ENCODE measurements at regions not wholly inside any gene's neighbourhood (a gene's known extent, or its start where the extent isn't known, plus 50 kb on each side); places are given as distances from the start of the nearest gene placed in this dataset.
"Not testable (repeated sequence)": the region's sequence is repeated elsewhere in the genome, so short reads cannot be mapped to it uniquely, and the experiment has no call there.

- Histone ChIP-seq H3K27me3 (ENCODE audit: low read depth, low read length) (no peaks in the 10 kb centered on the region), H3K4me3 (ENCODE audit: low read depth in 1 of 2, low read length in 2 of 2) (no peak overlapping the region), H3K9me3 (ENCODE audit: control insufficient read depth in 1 of 2, low read length in 2 of 2) (no peaks in the 10 kb centered on the region), H3K27ac (ENCODE audit: low read length) (no peak overlapping the region), H3K36me3 (ENCODE audit: control insufficient read depth in 1 of 2, insufficient read depth in 2 of 2, low read length in 2 of 2) (no peaks in the 10 kb centered on the region), H3K4me1 (ENCODE audit: control insufficient read depth in 1 of 2, insufficient read depth in 2 of 2, low read length in 2 of 2) (peaks cover 0 to 4% of the 10 kb centered on the region in 2 donors)
Observed at GRCh38 chr1:91606546-91607078, 106.0 kb downstream of the CDC7 start.

- H3K27ac ChIP-seq (ENCODE audit: low read length); H3K4me3 ChIP-seq (ENCODE audit: low read depth in 1 of 2, low read length in 2 of 2); H3K9me3 ChIP-seq (ENCODE audit: control insufficient read depth in 1 of 2, low read length in 2 of 2); H3K4me1 ChIP-seq (ENCODE audit: control insufficient read depth in 1 of 2, insufficient read depth in 2 of 2, low read length in 2 of 2); H3K36me3 ChIP-seq (ENCODE audit: control insufficient read depth in 1 of 2, insufficient read depth in 2 of 2, low read length in 2 of 2); H3K27me3 ChIP-seq (ENCODE audit: low read depth, low read length): not testable (repeated sequence)
Observed at GRCh38 chr1:91607686-91608085, 107.0 kb downstream of the CDC7 start.

- H3K36me3 ChIP-seq (ENCODE audit: control insufficient read depth in 1 of 2, insufficient read depth in 2 of 2, low read length in 2 of 2), result no peaks in the 10 kb centered on the region
- H3K27ac ChIP-seq (ENCODE audit: low read length), result no peak overlapping the region
- H3K4me3 ChIP-seq (ENCODE audit: low read depth in 1 of 2, low read length in 2 of 2), result no peak overlapping the region
- H3K9me3 ChIP-seq (ENCODE audit: control insufficient read depth in 1 of 2, low read length in 2 of 2), result no peaks in the 10 kb centered on the region
- peaks cover 0 to 4% of the 10 kb centered on the region in 2 donors for H3K4me1 ChIP-seq (ENCODE audit: control insufficient read depth in 1 of 2, insufficient read depth in 2 of 2, low read length in 2 of 2)
- no peaks in the 10 kb centered on the region for H3K27me3 ChIP-seq (ENCODE audit: low read depth, low read length)
Observed at GRCh38 chr1:91608876-91609275, 108.2 kb downstream of the CDC7 start.

GRCh38 chr1:91609551-91609950 lies 108.9 kb downstream of the CDC7 start:
- Histone ChIP-seq H3K27ac (ENCODE audit: low read length) (no peak overlapping the region), H3K36me3 (ENCODE audit: control insufficient read depth in 1 of 2, insufficient read depth in 2 of 2, low read length in 2 of 2) (no peaks in the 10 kb centered on the region), H3K9me3 (ENCODE audit: control insufficient read depth in 1 of 2, low read length in 2 of 2) (no peaks in the 10 kb centered on the region), H3K4me3 (ENCODE audit: low read depth in 1 of 2, low read length in 2 of 2) (no peak overlapping the region), H3K4me1 (ENCODE audit: control insufficient read depth in 1 of 2, insufficient read depth in 2 of 2, low read length in 2 of 2) (peaks cover 0 to under 1% of the 10 kb centered on the region in 2 donors), H3K27me3 (ENCODE audit: low read depth, low read length) (no peaks in the 10 kb centered on the region)

DNA sequence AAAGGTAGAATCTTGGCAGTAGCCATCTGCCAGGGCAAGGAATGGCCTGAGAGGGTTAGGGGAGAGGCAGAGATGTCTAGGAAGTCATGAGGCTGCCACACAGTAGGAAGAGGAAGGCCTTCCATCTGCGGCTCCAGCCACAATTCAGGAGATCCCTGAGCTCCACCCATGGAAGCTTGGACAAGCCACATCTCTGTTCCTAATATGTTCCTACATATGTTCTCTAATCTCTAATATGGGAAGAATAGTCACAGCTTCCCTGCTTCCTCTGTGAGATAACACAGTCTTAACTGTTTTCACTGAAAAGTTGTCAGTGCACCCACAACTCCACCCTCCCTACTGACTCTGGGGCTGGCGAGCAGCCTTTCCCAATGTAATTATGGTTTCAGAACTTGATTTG lies 109.5 kb downstream of the CDC7 start:
- Histone ChIP-seq H3K27me3 (ENCODE audit: low read depth, low read length) (no peaks in the 10 kb centered on the region), H3K4me3 (ENCODE audit: low read depth in 1 of 2, low read length in 2 of 2) (no peak overlapping the region), H3K27ac (ENCODE audit: low read length) (no peak overlapping the region), H3K9me3 (ENCODE audit: control insufficient read depth in 1 of 2, low read length in 2 of 2) (no peaks in the 10 kb centered on the region), H3K4me1 (ENCODE audit: control insufficient read depth in 1 of 2, insufficient read depth in 2 of 2, low read length in 2 of 2) (no peaks in the 10 kb centered on the region), H3K36me3 (ENCODE audit: control insufficient read depth in 1 of 2, insufficient read depth in 2 of 2, low read length in 2 of 2) (no peaks in the 10 kb centered on the region)

- Histone ChIP-seq H3K9me3 (ENCODE audit: control insufficient read depth in 1 of 2, low read length in 2 of 2) (no peaks in the 10 kb centered on the region), H3K36me3 (ENCODE audit: control insufficient read depth in 1 of 2, insufficient read depth in 2 of 2, low read length in 2 of 2) (no peaks in the 10 kb centered on the region), H3K4me1 (ENCODE audit: control insufficient read depth in 1 of 2, insufficient read depth in 2 of 2, low read length in 2 of 2) (no peaks in the 10 kb centered on the region), H3K27ac (ENCODE audit: low read length) (no peak overlapping the region), H3K4me3 (ENCODE audit: low read depth in 1 of 2, low read length in 2 of 2) (no peak overlapping the region), H3K27me3 (ENCODE audit: low read depth, low read length) (no peaks in the 10 kb centered on the region)
Observed at GRCh38 chr1:91610789-91611188, 110.1 kb downstream of the CDC7 start.

- Histone ChIP-seq H3K27me3 (ENCODE audit: low read depth, low read length) (no peaks in the 10 kb centered on the region), H3K27ac (ENCODE audit: low read length) (no peak overlapping the region), H3K4me1 (ENCODE audit: control insufficient read depth in 1 of 2, insufficient read depth in 2 of 2, low read length in 2 of 2) (no peaks in the 10 kb centered on the region), H3K36me3 (ENCODE audit: control insufficient read depth in 1 of 2, insufficient read depth in 2 of 2, low read length in 2 of 2) (no peaks in the 10 kb centered on the region), H3K4me3 (ENCODE audit: low read depth in 1 of 2, low read length in 2 of 2) (no peak overlapping the region), H3K9me3 (ENCODE audit: control insufficient read depth in 1 of 2, low read length in 2 of 2) (no peaks in the 10 kb centered on the region)
Observed at GRCh38 chr1:91611483-91611917, 110.8 kb downstream of the CDC7 start.

DNA sequence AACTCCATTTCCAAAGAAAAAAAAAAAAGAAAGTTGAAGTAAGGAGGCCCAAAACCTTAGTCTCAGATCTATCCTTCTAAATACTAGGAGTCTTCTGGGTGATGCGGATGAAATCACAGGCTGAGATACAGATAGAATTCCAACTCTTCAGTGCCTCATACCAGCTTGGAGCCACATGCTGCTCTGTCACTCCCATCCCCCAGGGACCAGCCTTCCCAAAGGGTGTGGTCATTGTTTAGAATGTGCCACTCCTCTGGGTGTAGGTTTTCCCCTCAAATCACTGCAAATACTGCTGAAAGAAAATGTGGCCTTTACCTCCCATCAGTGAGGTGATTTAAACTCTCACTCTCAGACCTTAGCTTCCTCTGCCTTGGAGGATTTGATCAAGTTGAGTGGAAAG lies 112.9 kb downstream of the CDC7 start:
- Histone ChIP-seq H3K4me1 (ENCODE audit: control insufficient read depth in 1 of 2, insufficient read depth in 2 of 2, low read length in 2 of 2) (no peaks in the 10 kb centered on the region), H3K4me3 (ENCODE audit: low read depth in 1 of 2, low read length in 2 of 2) (no peak overlapping the region), H3K27me3 (ENCODE audit: low read depth, low read length) (no peaks in the 10 kb centered on the region), H3K27ac (ENCODE audit: low read length) (no peak overlapping the region), H3K36me3 (ENCODE audit: control insufficient read depth in 1 of 2, insufficient read depth in 2 of 2, low read length in 2 of 2) (no peaks in the 10 kb centered on the region), H3K9me3 (ENCODE audit: control insufficient read depth in 1 of 2, low read length in 2 of 2) (no peaks in the 10 kb centered on the region)

DNA sequence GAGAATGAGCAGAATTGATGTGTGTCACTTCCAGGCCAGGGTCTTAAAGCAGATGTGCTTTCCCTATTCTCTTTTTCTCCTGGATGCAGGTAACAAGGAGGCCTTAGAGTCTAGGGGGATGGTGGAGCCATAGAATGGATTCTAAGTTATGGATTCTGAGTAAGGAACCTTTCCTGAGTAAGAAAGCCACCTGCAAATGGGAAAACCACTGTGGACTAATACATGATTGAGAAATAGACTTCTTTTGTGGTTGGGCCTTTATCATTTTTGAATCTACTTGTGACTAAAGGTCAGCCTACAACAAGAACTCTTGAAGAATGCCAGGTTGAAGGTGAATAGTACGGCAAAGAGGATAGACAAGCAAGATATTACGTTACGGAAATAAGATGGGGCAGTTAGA lies 116.1 kb downstream of the CDC7 start:
- no peaks in the 10 kb centered on the region for H3K9me3 ChIP-seq (ENCODE audit: control insufficient read depth in 1 of 2, low read length in 2 of 2)
- no peaks in the 10 kb centered on the region for H3K4me1 ChIP-seq (ENCODE audit: control insufficient read depth in 1 of 2, insufficient read depth in 2 of 2, low read length in 2 of 2)
- no peaks in the 10 kb centered on the region for H3K27me3 ChIP-seq (ENCODE audit: low read depth, low read length)
- no peaks in the 10 kb centered on the region for H3K36me3 ChIP-seq (ENCODE audit: control insufficient read depth in 1 of 2, insufficient read depth in 2 of 2, low read length in 2 of 2)
- no peak overlapping the region for H3K4me3 ChIP-seq (ENCODE audit: low read depth in 1 of 2, low read length in 2 of 2)
- H3K27ac ChIP-seq (ENCODE audit: low read length), result no peak overlapping the region

DNA sequence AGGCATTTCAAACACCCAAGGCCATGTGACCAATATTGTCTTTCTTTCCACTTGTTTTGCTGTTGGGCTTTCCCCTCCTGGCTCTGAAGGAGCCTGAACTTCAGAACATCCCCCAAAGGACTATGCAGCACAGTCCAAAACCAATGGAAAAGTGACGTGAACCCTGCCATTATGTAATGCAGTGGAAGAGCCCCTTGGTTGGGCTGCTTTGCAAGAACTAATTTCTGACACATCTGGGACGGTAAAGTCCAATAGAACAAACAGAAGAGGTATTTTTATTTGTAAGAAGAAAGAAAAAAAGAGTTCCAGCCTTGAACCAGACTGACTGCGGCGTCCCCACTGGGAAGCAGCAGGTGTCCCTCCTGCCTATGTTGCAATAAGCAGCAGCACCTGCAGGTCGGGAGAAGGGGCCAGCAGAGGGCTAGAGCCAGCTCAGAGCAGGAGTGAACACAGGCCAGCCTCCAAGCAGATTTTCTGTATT lies 116.7 kb downstream of the CDC7 start:
- Histone ChIP-seq H3K36me3 (ENCODE audit: control insufficient read depth in 1 of 2, insufficient read depth in 2 of 2, low read length in 2 of 2) (no peaks in the 10 kb centered on the region), H3K9me3 (ENCODE audit: control insufficient read depth in 1 of 2, low read length in 2 of 2) (no peaks in the 10 kb centered on the region), H3K27me3 (ENCODE audit: low read depth, low read length) (no peaks in the 10 kb centered on the region), H3K4me3 (ENCODE audit: low read depth in 1 of 2, low read length in 2 of 2) (no peak overlapping the region), H3K27ac (ENCODE audit: low read length) (no peak overlapping the region), H3K4me1 (ENCODE audit: control insufficient read depth in 1 of 2, insufficient read depth in 2 of 2, low read length in 2 of 2) (no peaks in the 10 kb centered on the region)

GRCh38 chr1:91619881-91620280 lies 119.2 kb downstream of the CDC7 start:
- Histone ChIP-seq H3K4me3 (ENCODE audit: low read depth in 1 of 2, low read length in 2 of 2) (no peak overlapping the region), H3K4me1 (ENCODE audit: control insufficient read depth in 1 of 2, insufficient read depth in 2 of 2, low read length in 2 of 2) (no peaks in the 10 kb centered on the region), H3K9me3 (ENCODE audit: control insufficient read depth in 1 of 2, low read length in 2 of 2) (no peaks in the 10 kb centered on the region), H3K27ac (ENCODE audit: low read length) (no peak overlapping the region), H3K36me3 (ENCODE audit: control insufficient read depth in 1 of 2, insufficient read depth in 2 of 2, low read length in 2 of 2) (no peaks in the 10 kb centered on the region), H3K27me3 (ENCODE audit: low read depth, low read length) (no peaks in the 10 kb centered on the region)

DNA sequence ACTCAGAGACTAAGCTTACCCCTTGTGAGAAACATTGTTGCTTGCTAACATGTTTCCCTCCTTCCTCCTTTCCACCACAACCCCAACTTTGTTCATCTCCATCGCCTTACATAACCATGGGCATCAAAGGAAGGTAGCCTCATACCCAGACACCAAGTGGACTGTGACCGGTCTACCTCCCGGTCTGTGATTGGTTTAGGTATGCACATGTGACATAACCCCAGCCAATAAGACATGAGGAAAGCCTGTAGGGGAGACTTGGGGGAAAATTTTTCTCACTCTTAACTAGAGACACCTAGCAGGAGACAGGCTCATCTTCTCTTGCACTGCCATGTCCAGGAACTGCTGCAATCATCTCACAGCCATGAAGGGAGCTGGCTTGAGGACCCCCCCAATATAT lies 120.7 kb downstream of the CDC7 start:
- no peaks in the 10 kb centered on the region for H3K4me1 ChIP-seq (ENCODE audit: control insufficient read depth in 1 of 2, insufficient read depth in 2 of 2, low read length in 2 of 2)
- no peaks in the 10 kb centered on the region for H3K36me3 ChIP-seq (ENCODE audit: control insufficient read depth in 1 of 2, insufficient read depth in 2 of 2, low read length in 2 of 2)
- no peak overlapping the region for H3K27ac ChIP-seq (ENCODE audit: low read length)
- H3K27me3 ChIP-seq (ENCODE audit: low read depth, low read length), result no peaks in the 10 kb centered on the region
- no peaks in the 10 kb centered on the region for H3K9me3 ChIP-seq (ENCODE audit: control insufficient read depth in 1 of 2, low read length in 2 of 2)
- no peak overlapping the region for H3K4me3 ChIP-seq (ENCODE audit: low read depth in 1 of 2, low read length in 2 of 2)

Measured in muscle layer of duodenum (tissue), 2 donors.